ENCODE measurements at regions not wholly inside any gene's neighbourhood (a gene's known extent, or its start where the extent isn't known, plus 50 kb on each side); places are given as distances from the start of the nearest gene placed in this dataset.

- TF ChIP-seq, protein P1, sequence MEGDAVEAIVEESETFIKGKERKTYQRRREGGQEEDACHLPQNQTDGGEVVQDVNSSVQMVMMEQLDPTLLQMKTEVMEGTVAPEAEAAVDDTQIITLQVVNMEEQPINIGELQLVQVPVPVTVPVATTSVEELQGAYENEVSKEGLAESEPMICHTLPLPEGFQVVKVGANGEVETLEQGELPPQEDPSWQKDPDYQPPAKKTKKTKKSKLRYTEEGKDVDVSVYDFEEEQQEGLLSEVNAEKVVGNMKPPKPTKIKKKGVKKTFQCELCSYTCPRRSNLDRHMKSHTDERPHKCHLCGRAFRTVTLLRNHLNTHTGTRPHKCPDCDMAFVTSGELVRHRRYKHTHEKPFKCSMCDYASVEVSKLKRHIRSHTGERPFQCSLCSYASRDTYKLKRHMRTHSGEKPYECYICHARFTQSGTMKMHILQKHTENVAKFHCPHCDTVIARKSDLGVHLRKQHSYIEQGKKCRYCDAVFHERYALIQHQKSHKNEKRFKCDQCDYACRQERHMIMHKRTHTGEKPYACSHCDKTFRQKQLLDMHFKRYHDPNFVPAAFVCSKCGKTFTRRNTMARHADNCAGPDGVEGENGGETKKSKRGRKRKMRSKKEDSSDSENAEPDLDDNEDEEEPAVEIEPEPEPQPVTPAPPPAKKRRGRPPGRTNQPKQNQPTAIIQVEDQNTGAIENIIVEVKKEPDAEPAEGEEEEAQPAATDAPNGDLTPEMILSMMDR (IDR thresholded peaks at IDR 0.05) = no peak
- TF ChIP-seq POLR2A (IDR thresholded peaks at IDR 0.05) = no peak
These were observed 161.7 kb downstream of the CD47 start for GRCh38 chr3:107929088-107929487.
